ENCODE measurements at regions not wholly inside any gene's neighbourhood (a gene's known extent, or its start where the extent isn't known, plus 50 kb on each side); places are given as distances from the start of the nearest gene placed in this dataset.

GRCh38 chr12:112607427-112607826 is 184.1 kb upstream of the RPH3A start:
- no peaks in the 10 kb centered on the region for H3K4me1 ChIP-seq
- no peak overlapping the region for H3K4me3 ChIP-seq
- H3K9me3 ChIP-seq, result no peaks in the 10 kb centered on the region
- TF ChIP-seq CTCF (IDR thresholded peaks at IDR 0.05), result no peak
- no peak overlapping the region for H3K27ac ChIP-seq
- WGBS, 2 donors, result 34 to 50% methylated on average over 3 of the region's 3 CpGs
- no peak for DNase-seq
- no peaks in the 10 kb centered on the region for H3K36me3 ChIP-seq
- intact Hi-C loops (cut with DNase I), result no loop called here
- FAIRE-seq, result no peak
- peaks cover 0 to 3% (median 1%) of the 10 kb centered on the region in 4 donors for H3K27me3 ChIP-seq
- ATAC-seq, result no peak

DNA sequence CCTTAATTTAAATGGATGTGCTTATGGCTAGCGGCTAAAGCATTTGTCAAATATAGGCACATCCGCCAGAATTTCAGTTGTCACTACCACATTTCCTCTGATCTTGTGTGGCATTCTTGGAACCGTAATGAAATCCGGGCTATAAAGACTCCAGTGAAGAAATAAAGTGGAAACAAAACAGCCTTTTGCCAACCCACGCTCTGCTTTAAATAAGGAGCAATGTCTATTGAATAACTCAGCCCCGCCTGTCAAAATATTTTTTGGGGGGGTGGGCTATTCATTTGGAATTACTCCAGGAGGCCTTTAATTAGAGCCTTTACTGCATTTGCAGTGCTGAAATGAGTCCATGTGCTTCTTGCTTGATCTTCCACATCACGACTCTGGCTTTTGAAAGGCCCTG is 179.6 kb upstream of the RPH3A start:
- DNase-seq (no peak), ATAC-seq (no peak), FAIRE-seq (no peak)
- TF ChIP-seq CTCF (IDR thresholded peaks at IDR 0.05), result no peak
- 71 to 76% methylated on average over 7 of the region's 7 CpGs for WGBS, 2 donors
- no peak overlapping the region for H3K27ac ChIP-seq
- no peaks in the 10 kb centered on the region for H3K9me3 ChIP-seq
- intact Hi-C loops (cut with DNase I), result no loop called here
- H3K27me3 ChIP-seq, result no peaks in the 10 kb centered on the region
- H3K4me1 ChIP-seq, result no peaks in the 10 kb centered on the region
- H3K36me3 ChIP-seq, result no peaks in the 10 kb centered on the region
- no peak overlapping the region for H3K4me3 ChIP-seq

DNA sequence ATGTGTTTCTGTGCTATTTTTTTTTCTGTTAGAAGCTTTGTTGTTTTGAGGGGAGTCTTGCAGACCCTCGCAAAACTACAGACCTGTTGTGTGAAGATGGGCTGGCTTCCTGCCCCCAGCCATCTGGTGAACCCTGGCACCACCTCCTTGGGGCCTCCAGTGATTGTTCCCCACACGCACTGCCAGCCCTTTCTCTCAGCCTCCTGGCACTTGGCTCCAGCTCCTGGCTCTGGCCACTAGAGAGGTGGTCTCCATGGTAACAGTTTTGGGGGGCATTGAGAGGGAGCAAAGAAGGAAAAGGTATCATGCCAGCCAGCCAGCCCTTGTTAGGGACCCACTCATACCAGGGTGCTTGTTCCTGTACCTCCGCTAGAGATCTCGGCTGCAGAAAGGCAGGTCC is 176.4 kb upstream of the RPH3A start:
- DNase-seq, result no peak
- H3K9me3 ChIP-seq, result no peaks in the 10 kb centered on the region
- intact Hi-C loops (cut with DNase I), result no loop called here
- no peak overlapping the region for H3K27ac ChIP-seq
- whole genome bisulfite sequencing, 2 donors, result 45 to 60% methylated on average over 4 of the region's 4 CpGs
- no peak for FAIRE-seq
- H3K36me3 ChIP-seq, result no peaks in the 10 kb centered on the region
- H3K27me3 ChIP-seq, result no peaks in the 10 kb centered on the region
- H3K4me1 ChIP-seq, result no peaks in the 10 kb centered on the region
- H3K4me3 ChIP-seq, result no peak overlapping the region
- no peak for TF ChIP-seq CTCF (IDR thresholded peaks at IDR 0.05)
- no peak for ATAC-seq

DNA sequence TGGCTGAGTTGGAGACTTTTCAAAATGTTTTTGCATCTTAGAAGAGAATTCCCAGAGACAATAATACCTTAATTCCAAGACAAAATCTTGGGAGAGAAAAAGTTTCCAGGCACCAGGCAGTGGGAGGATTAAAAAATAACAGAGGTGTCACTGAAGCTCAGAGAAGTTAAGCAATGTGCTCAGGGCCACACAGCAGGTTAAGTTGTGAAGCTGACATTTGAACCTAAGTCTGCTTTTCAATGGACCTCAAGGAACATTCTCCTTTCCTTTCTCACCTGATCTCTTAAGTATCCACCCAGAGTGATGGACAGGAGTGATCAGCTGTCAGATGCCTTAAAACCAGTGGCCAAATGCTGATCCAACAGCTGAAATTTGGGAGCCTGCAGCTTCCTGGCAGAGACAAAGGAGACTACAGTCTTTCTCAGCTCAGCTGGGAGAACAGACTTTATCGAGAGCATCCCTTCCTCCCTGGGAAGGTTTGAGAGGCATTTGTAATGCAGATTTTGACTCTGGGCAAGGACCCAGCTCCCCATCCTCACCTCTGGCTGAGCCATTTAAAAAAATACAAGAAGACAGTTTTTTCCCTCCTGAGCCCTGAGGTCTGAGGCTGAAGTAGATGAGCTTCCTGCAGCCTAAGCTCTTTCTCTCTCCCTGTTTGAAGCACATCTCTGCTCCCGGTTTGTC is 174.9 kb upstream of the RPH3A start:
- ATAC-seq, result no peak
- Histone ChIP-seq H3K36me3 (no peaks in the 10 kb centered on the region), H3K27me3 (peaks cover 0 to 3% (median 0%) of the 10 kb centered on the region in 4 donors), H3K4me3 (no peak overlapping the region), H3K4me1 (no peaks in the 10 kb centered on the region), H3K9me3 (no peaks in the 10 kb centered on the region), H3K27ac (no peak overlapping the region)
- intact Hi-C loops (cut with DNase I), result no loop called here
- WGBS, 2 donors, result 0 to 3% methylated on average over 2 of the region's 2 CpGs
- no peak for FAIRE-seq
- TF ChIP-seq CTCF (IDR thresholded peaks at IDR 0.05), result no peak
- no peak for DNase-seq

GRCh38 chr12:112617153-112617505 is 174.4 kb upstream of the RPH3A start:
- no peaks in the 10 kb centered on the region for H3K9me3 ChIP-seq
- ATAC-seq (no peak), DNase-seq (no peak), FAIRE-seq (no peak)
- peaks cover 0 to 3% (median 0%) of the 10 kb centered on the region in 4 donors for H3K27me3 ChIP-seq
- H3K27ac ChIP-seq, result no peak overlapping the region
- no peaks in the 10 kb centered on the region for H3K36me3 ChIP-seq
- WGBS, 2 donors, result 1 to 2% methylated on average over 3 of the region's 3 CpGs
- intact Hi-C loops (cut with DNase I), result no loop called here
- no peak overlapping the region for H3K4me3 ChIP-seq
- no peaks in the 10 kb centered on the region for H3K4me1 ChIP-seq
- no peak for TF ChIP-seq CTCF (IDR thresholded peaks at IDR 0.05)
